Sciatic nerve (tissue), 2 donors: ENCODE measurements at regions not wholly inside any gene's neighbourhood (a gene's known extent, or its start where the extent isn't known, plus 50 kb on each side); places are given as distances from the start of the nearest gene placed in this dataset.
"Not testable (repeated sequence)": the region's sequence is repeated elsewhere in the genome, so short reads cannot be mapped to it uniquely, and the experiment has no call there.

Experiments
- ATAC-seq: fragments of 200-7000 bp; cut with Tn5 transposase; one replicate; pipeline ENCODE4 v1.9.1; 2020; ENCODE audit warnings: mild to moderate bottlenecking, moderate library complexity
- DNase-seq: peaks from one replicate; pipeline ENCODE4 v3.0.0-alpha.2; 2020; ENCODE audit warnings: low spot score
- intact Hi-C: fragments of 100-400 bp; cut with DNase I; formaldehyde crosslinking; loops from one replicate; pipeline ENCODE4 v1.14.2; 2022
- donor health status: DM: no; HTN: no; CAD: no.
- donor health status: DM: no; HTN: no; CAD: no.

DNA sequence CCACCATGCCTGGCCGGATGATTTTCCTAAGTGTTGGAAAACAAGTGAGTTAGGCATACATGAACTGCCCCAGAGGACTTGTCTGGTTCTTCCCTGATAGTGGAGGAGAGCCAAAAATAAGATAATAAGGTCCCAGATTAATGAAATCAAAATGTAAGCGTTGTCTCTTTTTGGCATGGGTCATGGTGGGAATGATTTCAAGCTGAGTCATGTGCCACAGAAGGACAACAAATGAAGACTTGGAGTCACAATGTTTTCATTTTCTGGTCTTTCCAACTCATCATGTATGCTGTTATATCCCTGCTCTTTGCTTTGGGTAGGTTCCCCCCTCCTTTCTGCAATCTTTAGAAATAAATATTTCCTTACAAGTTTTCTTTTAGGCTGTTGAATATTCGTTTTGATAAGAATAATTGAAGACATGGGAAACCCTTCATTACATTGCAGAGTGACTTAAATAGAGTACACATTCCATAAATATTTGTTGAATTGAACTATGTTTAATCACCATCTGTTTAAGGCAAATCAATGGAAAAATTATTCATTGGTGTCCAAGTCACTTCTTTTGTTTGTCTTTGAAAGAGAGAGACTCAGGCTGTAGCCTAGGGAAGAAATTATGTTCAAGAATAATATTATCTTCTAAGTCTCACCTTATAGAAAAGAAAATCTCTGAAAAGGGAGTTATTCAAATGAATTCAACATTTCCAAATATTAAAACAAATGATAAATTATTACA is 196.3 kb downstream of the CSNK1G3 start:
- intact Hi-C loops = no loop called here
- DNase-seq (no peak), ATAC-seq (peak; percentile 94)

- no peak for ATAC-seq
- intact Hi-C loops = no loop called here
- DNase-seq = no peak
Measured at GRCh38 chr5:123706531-123706930, 194.6 kb downstream of the CSNK1G3 start.

DNA sequence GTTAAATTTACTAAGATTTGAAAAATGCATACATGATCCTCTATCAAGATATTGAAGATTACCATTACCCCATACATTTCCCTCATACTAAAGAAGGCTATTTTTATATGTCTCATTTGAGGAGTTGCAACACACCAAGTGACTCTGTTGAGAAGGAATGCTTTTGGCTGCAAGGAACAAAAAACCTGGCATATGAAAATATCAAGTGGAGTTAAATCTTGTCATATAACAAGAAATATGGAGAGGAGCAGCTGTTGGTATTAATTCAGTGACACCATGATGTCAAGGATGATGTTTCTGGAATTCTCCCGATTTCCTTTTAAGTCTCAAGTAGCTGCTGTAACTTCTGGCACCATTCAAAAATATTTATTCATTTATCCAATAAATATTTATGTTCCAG is 193.8 kb downstream of the CSNK1G3 start:
- intact Hi-C loops = no loop called here
- DNase-seq = no peak
- no peak for ATAC-seq

GRCh38 chr5:123701511-123702200 is 189.7 kb downstream of the CSNK1G3 start:
- ATAC-seq (no peak), DNase-seq (no peak)
- intact Hi-C loops = no loop called here

DNA sequence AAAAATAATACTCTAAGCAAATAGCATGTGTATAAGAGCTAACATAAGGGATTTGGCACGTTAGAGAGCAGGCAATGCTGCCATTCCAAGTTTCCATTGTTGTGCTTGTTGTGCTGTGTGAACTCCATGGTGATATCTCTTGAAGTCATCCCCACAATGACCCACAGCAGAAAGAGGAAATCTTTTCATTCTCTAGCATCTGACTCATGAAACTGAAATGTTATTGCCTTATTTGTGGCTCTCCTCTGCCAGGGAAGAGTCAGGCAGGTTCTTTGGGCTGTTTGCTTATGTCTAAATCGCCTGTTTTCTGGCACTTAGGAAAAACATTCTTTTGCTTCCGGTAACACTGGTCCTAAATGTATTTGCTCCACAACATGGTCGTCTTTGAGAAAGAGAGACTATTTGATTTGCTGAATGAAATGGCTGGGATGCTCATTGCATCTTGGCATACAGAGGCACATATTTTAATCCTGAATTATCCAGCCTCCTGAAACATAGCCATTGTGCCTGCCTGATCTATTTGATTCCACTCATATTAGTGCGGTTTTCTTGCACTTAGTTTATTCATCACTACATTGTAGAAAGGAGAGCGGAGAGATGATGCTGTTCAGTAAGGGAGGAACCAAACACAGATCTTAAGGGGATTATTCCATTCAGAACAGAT is 188.8 kb downstream of the CSNK1G3 start:
- DNase-seq (no peak), ATAC-seq (peak; percentile 93)
- intact Hi-C loops = no loop called here

DNA sequence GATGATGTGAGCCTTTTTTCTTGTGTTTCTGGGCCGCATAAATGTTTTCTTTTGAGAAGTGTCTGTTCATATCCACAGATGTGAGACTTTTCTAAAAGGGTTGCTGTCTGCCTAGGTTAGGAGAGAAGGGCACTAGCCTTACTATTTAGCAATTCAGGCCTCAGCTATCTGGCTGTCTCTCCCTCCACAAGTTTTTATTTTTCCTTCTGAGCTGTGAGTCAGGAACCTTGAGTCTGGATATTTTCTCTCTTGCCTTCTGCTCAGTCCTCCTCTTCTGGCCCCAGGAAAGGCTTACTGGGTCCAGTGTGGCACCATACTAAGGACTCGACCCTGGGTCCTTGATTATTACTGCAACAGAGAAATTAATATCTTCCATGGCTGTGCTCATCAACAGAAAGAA is 187.6 kb downstream of the CSNK1G3 start:
- no peak for ATAC-seq
- intact Hi-C loops = no loop called here
- DNase-seq = no peak

- DNase-seq, ATAC-seq, intact Hi-C loops: not testable (repeated sequence)
Measured at GRCh38 chr5:123698937-123699336, 187.0 kb downstream of the CSNK1G3 start.

GRCh38 chr5:123696921-123697341 is 185.0 kb downstream of the CSNK1G3 start:
- intact Hi-C loops = no loop called here
- ATAC-seq (peak; percentile 21), DNase-seq (no peak)

GRCh38 chr5:123690821-123691220 is 178.8 kb downstream of the CSNK1G3 start:
- ATAC-seq = no peak
- intact Hi-C loops = no loop called here

DNA sequence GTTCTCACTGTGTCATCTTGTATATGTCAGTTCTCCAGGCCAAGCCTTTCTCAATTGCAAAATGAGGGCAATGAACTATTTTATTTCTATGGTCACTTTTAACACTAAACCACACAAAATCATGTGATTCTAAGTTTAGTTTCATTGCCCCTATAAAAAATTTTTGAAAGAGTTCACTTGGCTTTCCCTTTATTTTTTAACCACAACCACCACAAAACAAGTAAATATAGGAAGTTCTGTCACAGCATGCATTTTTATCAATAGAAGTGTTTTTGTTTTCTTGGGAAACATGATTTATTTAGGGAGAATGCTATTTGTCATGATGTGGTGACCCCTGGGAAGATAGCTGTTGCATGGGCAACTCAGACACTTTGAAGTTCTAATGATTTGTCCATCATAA is 169.1 kb downstream of the CSNK1G3 start:
- no peak for ATAC-seq
- DNase-seq = no peak
- intact Hi-C loops = no loop called here

More at GRCh38 chr5:123690821-123691220, 178.8 kb downstream of the CSNK1G3 start:
- DNase-seq = no peak

- no peak for ATAC-seq
- intact Hi-C loops = no loop called here
- no peak for DNase-seq
Measured at GRCh38 chr5:123673107-123673506, 161.1 kb downstream of the CSNK1G3 start.

- peak; percentile 36 for ATAC-seq
- intact Hi-C loops = no loop called here
- DNase-seq = no peak
Measured at GRCh38 chr5:123671711-123672456, 159.9 kb downstream of the CSNK1G3 start.

DNA sequence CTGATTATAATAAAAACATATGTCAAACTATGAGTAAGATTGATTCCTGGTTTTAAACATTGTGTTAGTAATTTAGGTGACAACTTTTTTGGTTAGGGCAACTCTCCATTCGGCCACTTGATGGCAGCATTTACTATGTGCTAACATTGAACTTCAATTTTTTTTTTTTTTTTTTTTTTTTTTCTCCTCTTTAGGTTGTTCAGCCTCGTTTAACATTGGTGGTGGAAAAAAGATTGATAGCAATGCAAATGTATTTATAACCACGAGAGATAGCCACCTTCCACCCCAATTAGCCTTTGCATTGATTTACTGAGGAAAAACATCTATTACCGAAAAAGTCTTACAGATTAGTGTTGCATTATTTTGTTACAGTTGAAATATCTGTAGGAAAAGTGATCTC is 159.1 kb downstream of the CSNK1G3 start:
- DNase-seq = peak; percentile 75
- peak; percentile 48 for ATAC-seq
- intact Hi-C loops = no loop called here
